ENCODE measurements at regions not wholly inside any gene's neighbourhood (a gene's known extent, or its start where the extent isn't known, plus 50 kb on each side); places are given as distances from the start of the nearest gene placed in this dataset.

- TF ChIP-seq CTCF (conservative IDR thresholded peaks at IDR 0.05; ENCODE audit: low read length) (no peak), EZH2phosphoT487 (IDR thresholded peaks at IDR 0.05; ENCODE audit: borderline replicate concordance) (no peak)
Measured at GRCh38 chr5:54807421-54807820, 178.0 kb downstream of the ESM1 start.

Data from Loucy (cell line).